K562 (cell line): ENCODE measurements at regions not wholly inside any gene's neighbourhood (a gene's known extent, or its start where the extent isn't known, plus 50 kb on each side); places are given as distances from the start of the nearest gene placed in this dataset.

Source experiments
- ATAC-seq: fragments of 200-7000 bp; cut with Tn5 transposase; 3 replicates; pipeline ENCODE4 v1.9.1; 2020; ENCODE audit warnings: moderate library complexity
- BruUV-seq: library from RNA; stranded (reverse); fragments of 400-500 nt; replicated peaks from 2 replicates; lab custom pipeline; 2021; lab: Mats Ljungman, UMichigan
- CTCF ChIA-PET: fragments of 300-600 bp; formaldehyde crosslinking; extraction: SDS; loops from one replicate; lab custom pipeline; 2021; ENCODE audit warnings: low intra/inter-chr PET ratio; lab: Yijun Ruan, JAX
- POLR2A ChIA-PET: fragments of 300-600, 350-650 bp; sonication (Branson Sonifier 250); formaldehyde crosslinking; extraction: SDS; loops from one replicate; lab custom pipeline; 2021; ENCODE audit warnings: antibody characterized with exemption, inconsistent platforms; lab: Yijun Ruan, JAX
- DNase-seq, 4 experiments: peaks; one replicate each; pipeline versions ENCODE4 v3.0.0 to v3.0.0-alpha.2; 2011 to 2018; ENCODE audit warnings: low spot score in 3 of 4, mixed read lengths in 3 of 4; ENCODE audit errors: extremely low read depth in 1 of 4
- FAIRE-seq: peaks from 2 replicates; lab custom pipeline; 2011; peaks lifted over from hg19 to GRCh38; lab: Jason Lieb, UNC
- H2AFZ ChIP-seq: 2 replicates; pipeline ENCODE4 v1.6.0; 2011; ENCODE audit warnings: low read depth, low read length, control low read depth, inconsistent platforms
- H3K27ac ChIP-seq: fragments of 200-600 bp; 3 replicates; pipeline ENCODE4 v1.8.0; 2011; ENCODE audit warnings: low read depth, mild to moderate bottlenecking, control low read depth, inconsistent platforms, low read length, moderate library complexity, mixed read lengths; ENCODE audit errors: extremely low read depth
- H3K27me3 ChIP-seq, 2 experiments: fragments of 300-600 bp in 1 of 2; 2 replicates in 1 of 2; 3 replicates in 1 of 2; pipeline versions ENCODE4 v1.6.0 to v1.8.0; 2011; ENCODE audit warnings: inconsistent platforms in 2 of 2, low read length in 2 of 2, mild to moderate bottlenecking in 1 of 2, mixed read lengths in 1 of 2, moderate library complexity in 1 of 2; ENCODE audit not compliant: control insufficient read depth in 2 of 2, insufficient read depth in 2 of 2
- H3K36me3 ChIP-seq: fragments of 300-600 bp; 3 replicates; pipeline ENCODE4 v1.8.0; 2011; ENCODE audit warnings: mild to moderate bottlenecking, low read length, inconsistent platforms; ENCODE audit not compliant: control insufficient read depth, insufficient read depth
- H3K4me1 ChIP-seq, 2 experiments: fragments of 200-600 bp in 1 of 2; replicated peaks in 1 of 2; 2 replicates in 1 of 2; 3 replicates in 1 of 2; pipeline versions ENCODE4 v1.5.1 to v1.8.0; 2011; ENCODE audit warnings: inconsistent platforms in 2 of 2, low read length in 2 of 2, mild to moderate bottlenecking in 1 of 2, mixed read lengths in 1 of 2, moderate library complexity in 1 of 2; ENCODE audit not compliant: control insufficient read depth in 2 of 2, insufficient read depth in 2 of 2
- H3K4me2 ChIP-seq: 2 replicates; pipeline ENCODE4 v1.6.1; 2011; ENCODE audit warnings: low read length, control low read depth, inconsistent platforms, mixed read lengths; ENCODE audit not compliant: insufficient read depth
- H3K4me3 ChIP-seq: fragments of 200-600 bp; sonication (generic), shearing (Covaris generic); 2 replicates; pipeline ENCODE4 v1.5.1; 2016; ENCODE audit warnings: control low read depth, inconsistent platforms
- H3K79me2 ChIP-seq: fragments of 200-600 bp; 3 replicates; pipeline ENCODE4 v1.8.0; 2011; ENCODE audit warnings: low read length, inconsistent platforms; ENCODE audit not compliant: control insufficient read depth, insufficient read depth
- H3K9ac ChIP-seq, 2 experiments: 2 replicates each; pipeline versions ENCODE4 v1.6.0 to v1.6.1; 2011; ENCODE audit warnings: low read depth in 2 of 2, low read length in 2 of 2, control low read depth in 1 of 2, inconsistent platforms in 1 of 2, mild to moderate bottlenecking in 1 of 2, mixed read lengths in 1 of 2; ENCODE audit not compliant: insufficient read depth in 1 of 2
- H3K9me1 ChIP-seq: one replicate; pipeline ENCODE4 v1.6.0; 2011; ENCODE audit warnings: inconsistent platforms, mild to moderate bottlenecking, low read length, moderate library complexity; ENCODE audit not compliant: control insufficient read depth, insufficient read depth
- H3K9me3 ChIP-seq: replicated peaks from 2 replicates; pipeline ENCODE4 v1.5.1; 2011; ENCODE audit warnings: low read depth, low read length, inconsistent platforms; ENCODE audit not compliant: control insufficient read depth, insufficient read depth
- H4K20me1 ChIP-seq: replicated peaks from 2 replicates; pipeline ENCODE4 v1.6.1; 2011; ENCODE audit warnings: low read length, inconsistent platforms, mixed read lengths; ENCODE audit not compliant: control insufficient read depth, insufficient read depth
- KDM4B ChIP-seq, 2 experiments: fragments of 450-650 bp in 1 of 2; sonication (generic) in 1 of 2; IDR thresholded peaks; 2 replicates each; pipeline ENCODE4 v1.6.1; 2016 to 2017; ENCODE audit warnings: borderline replicate concordance in 2 of 2, antibody characterized with exemption in 1 of 2, low read depth in 1 of 2, mild to moderate bottlenecking in 1 of 2
- NFE2 ChIP-seq: IDR thresholded peaks from 2 replicates; pipeline ENCODE4 v1.6.1; 2014; ENCODE audit warnings: antibody characterized with exemption, low read depth
- PCBP2 ChIP-seq: fragments of 200-400 bp; formaldehyde crosslinking; IDR thresholded peaks from 2 replicates; pipeline ENCODE4 v1.6.1; 2018; ENCODE audit warnings: low read length, low read depth, mild to moderate bottlenecking, moderate library complexity; ENCODE audit not compliant: poor library complexity, severe bottlenecking
- ZNF75A ChIP-seq: fragments of 450-650 bp; formaldehyde crosslinking; IDR thresholded peaks from 2 replicates; pipeline ENCODE4 v1.4.0; 2020; ENCODE audit warnings: mild to moderate bottlenecking
- WGBS: fragments of 100-300 bp; shearing (Covaris generic); methylation state at CpG from one replicate; pipeline ENCODE4 v1.1.6; 2016; ENCODE audit warnings: low coverage, mixed read lengths; ENCODE audit not compliant: insufficient coverage; ENCODE audit errors: missing lambda C conversion rate; 5-methylcytosine and 5-hydroxymethylcytosine counted together
- in situ Hi-C: fragments of 300-500 bp; cut with MboI; formaldehyde crosslinking; loops from 4 replicates; pipeline ENCODE4 v1.15.0; 2018; ENCODE audit warnings: inconsistent platforms, mixed read lengths
- intact Hi-C: fragments of 100-400 bp; cut with micrococcal nuclease; formaldehyde crosslinking; loops from 2 replicates; pipeline ENCODE4 v1.14.2; 2022
- TF ChIP-seq, protein P1 (sequence below): fragments of 250-450 bp; sonication (Bioruptor Pico); IDR thresholded peaks from 2 replicates; pipeline ENCODE4 v1.5.0; 2022; ENCODE audit warnings: mild to moderate bottlenecking
- TF ChIP-seq, protein P2 (sequence below): fragments of 200-400 bp; formaldehyde crosslinking; IDR thresholded peaks from 2 replicates; pipeline ENCODE4 v1.6.1; 2017; ENCODE audit warnings: mild to moderate bottlenecking, low read depth, low read length, moderate library complexity
- TF ChIP-seq, protein P3 (sequence below): fragments of 250-450 bp; sonication (Bioruptor Pico); IDR thresholded peaks from 2 replicates; pipeline ENCODE4 v1.4.0; 2020; ENCODE audit warnings: mild to moderate bottlenecking

DNA sequence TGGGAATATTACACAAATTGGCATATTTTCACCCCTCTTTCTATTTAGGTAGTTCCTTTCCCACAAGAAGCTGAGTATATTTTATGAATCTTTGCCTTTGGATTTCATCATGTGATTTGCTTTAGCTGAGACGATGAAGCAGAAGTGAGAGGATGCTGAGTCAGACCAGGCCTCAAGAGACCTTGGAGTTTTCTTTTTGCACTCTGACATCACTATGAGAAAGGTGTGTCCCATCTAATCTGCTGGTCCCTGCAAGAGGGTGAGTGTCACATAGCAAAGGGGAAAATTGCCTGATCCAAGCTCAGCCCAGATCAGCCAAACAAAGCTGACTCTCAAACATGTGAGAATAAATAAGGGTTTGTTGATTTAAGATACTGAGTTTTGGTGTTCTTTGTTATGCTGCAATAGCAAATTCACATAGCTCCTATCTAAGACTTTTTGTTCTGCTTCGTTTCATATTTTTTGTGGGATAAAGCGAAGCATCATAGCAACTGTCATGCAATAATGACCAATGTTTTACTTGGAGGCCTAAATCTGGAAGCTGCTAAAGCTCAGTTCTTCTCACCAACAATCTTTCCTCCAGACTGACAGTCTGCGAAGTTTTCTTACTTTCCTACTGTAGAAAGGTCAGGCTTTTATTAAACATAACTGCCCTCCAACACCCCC is 176.9 kb downstream of the PDHA2 start:
- Histone ChIP-seq H2AFZ (no peak overlapping the region), H3K9me3 (no peaks in the 10 kb centered on the region), H3K36me3 (no peaks in the 10 kb centered on the region), H3K4me1 (no peaks in the 10 kb centered on the region), H3K27ac (no peak overlapping the region), H3K9ac (no peak overlapping the region), H3K79me2 (no peaks in the 10 kb centered on the region), H3K27me3 (no peaks in the 10 kb centered on the region), H4K20me1 (no peaks in the 10 kb centered on the region), H3K9me1 (no peaks in the 10 kb centered on the region), H3K4me3 (no peak overlapping the region), H3K4me2 (no peak overlapping the region)
- no peak for ATAC-seq
- POLR2A ChIA-PET, result interaction anchor here (0.6 kb wide), 1 partner anchor 108 kb away, joined by 4 read pairs; no protein-coding TSS in a partner anchor
- FAIRE-seq, result no peak
- in situ Hi-C loops (no loop called here), intact Hi-C loops (no loop called here)
- BruUV-seq, result no TSS peak
- TF ChIP-seq ZNF75A (CRISPR knock-in tag) (no peak), PCBP2 (no peak), NFE2 (no peak), KDM4B (IDR thresholded peaks at IDR 0.05; ENCODE audit: borderline replicate concordance in 2 of 2, low read depth in 1 of 2) (no peak)
- TF ChIP-seq, protein P1, sequence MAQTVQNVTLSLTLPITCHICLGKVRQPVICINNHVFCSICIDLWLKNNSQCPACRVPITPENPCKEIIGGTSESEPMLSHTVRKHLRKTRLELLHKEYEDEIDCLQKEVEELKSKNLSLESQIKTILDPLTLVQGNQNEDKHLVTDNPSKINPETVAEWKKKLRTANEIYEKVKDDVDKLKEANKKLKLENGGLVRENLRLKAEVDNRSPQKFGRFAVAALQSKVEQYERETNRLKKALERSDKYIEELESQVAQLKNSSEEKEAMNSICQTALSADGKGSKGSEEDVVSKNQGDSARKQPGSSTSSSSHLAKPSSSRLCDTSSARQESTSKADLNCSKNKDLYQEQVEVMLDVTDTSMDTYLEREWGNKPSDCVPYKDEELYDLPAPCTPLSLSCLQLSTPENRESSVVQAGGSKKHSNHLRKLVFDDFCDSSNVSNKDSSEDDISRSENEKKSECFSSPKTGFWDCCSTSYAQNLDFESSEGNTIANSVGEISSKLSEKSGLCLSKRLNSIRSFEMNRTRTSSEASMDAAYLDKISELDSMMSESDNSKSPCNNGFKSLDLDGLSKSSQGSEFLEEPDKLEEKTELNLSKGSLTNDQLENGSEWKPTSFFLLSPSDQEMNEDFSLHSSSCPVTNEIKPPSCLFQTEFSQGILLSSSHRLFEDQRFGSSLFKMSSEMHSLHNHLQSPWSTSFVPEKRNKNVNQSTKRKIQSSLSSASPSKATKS, result no peak
- TF ChIP-seq, protein P2, sequence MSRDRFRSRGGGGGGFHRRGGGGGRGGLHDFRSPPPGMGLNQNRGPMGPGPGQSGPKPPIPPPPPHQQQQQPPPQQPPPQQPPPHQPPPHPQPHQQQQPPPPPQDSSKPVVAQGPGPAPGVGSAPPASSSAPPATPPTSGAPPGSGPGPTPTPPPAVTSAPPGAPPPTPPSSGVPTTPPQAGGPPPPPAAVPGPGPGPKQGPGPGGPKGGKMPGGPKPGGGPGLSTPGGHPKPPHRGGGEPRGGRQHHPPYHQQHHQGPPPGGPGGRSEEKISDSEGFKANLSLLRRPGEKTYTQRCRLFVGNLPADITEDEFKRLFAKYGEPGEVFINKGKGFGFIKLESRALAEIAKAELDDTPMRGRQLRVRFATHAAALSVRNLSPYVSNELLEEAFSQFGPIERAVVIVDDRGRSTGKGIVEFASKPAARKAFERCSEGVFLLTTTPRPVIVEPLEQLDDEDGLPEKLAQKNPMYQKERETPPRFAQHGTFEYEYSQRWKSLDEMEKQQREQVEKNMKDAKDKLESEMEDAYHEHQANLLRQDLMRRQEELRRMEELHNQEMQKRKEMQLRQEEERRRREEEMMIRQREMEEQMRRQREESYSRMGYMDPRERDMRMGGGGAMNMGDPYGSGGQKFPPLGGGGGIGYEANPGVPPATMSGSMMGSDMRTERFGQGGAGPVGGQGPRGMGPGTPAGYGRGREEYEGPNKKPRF, result no peak
- TF ChIP-seq, protein P3, sequence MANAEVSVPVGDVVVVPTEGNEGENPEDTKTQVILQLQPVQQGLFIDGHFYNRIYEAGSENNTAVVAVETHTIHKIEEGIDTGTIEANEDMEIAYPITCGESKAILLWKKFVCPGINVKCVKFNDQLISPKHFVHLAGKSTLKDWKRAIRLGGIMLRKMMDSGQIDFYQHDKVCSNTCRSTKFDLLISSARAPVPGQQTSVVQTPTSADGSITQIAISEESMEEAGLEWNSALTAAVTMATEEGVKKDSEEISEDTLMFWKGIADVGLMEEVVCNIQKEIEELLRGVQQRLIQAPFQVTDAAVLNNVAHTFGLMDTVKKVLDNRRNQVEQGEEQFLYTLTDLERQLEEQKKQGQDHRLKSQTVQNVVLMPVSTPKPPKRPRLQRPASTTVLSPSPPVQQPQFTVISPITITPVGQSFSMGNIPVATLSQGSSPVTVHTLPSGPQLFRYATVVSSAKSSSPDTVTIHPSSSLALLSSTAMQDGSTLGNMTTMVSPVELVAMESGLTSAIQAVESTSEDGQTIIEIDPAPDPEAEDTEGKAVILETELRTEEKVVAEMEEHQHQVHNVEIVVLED (CRISPR knock-in tag), result no peak
- WGBS, result 7% methylated on average over 4 of the region's 4 CpGs
- peak in 1 of 4 experiments; percentile 1 for DNase-seq
- CTCF ChIA-PET, result no interaction called here
